Nephron progenitor cell (in vitro differentiated cells): ENCODE measurements at regions not wholly inside any gene's neighbourhood (a gene's known extent, or its start where the extent isn't known, plus 50 kb on each side); places are given as distances from the start of the nearest gene placed in this dataset.
A peak's percentile ranks its signal among the peaks of the same experiment; 100 is the strongest.

Source experiments
- DNase-seq: peaks from one replicate; pipeline ENCODE4 v3.0.0; 2021
- H3K27ac Mint-ChIP-seq: 2 replicates; pipeline ENCODE4 v1.8.0; 2021; ENCODE audit warnings: mild to moderate bottlenecking, moderate library complexity, mixed read lengths
- H3K27me3 Mint-ChIP-seq: 2 replicates; pipeline ENCODE4 v1.8.0; 2021; ENCODE audit warnings: mild to moderate bottlenecking, low read depth, mixed read lengths; ENCODE audit not compliant: poor library complexity
- H3K36me3 Mint-ChIP-seq: 2 replicates; pipeline ENCODE4 v1.8.0; 2021; ENCODE audit warnings: low read depth, mixed read lengths
- H3K4me1 Mint-ChIP-seq: 2 replicates; pipeline ENCODE4 v1.8.0; 2021; ENCODE audit warnings: mixed read lengths
- H3K4me3 Mint-ChIP-seq: 2 replicates; pipeline ENCODE4 v1.8.0; 2021; ENCODE audit warnings: mild to moderate bottlenecking, moderate library complexity, mixed read lengths
- H3K9me3 Mint-ChIP-seq: 2 replicates; pipeline ENCODE4 v1.8.0; 2021; ENCODE audit warnings: mild to moderate bottlenecking, moderate library complexity, mixed read lengths
- CTCF ChIP-seq: fragments of 200-600 bp; sonication (generic); IDR thresholded peaks from 2 replicates; pipeline ENCODE4 v1.5.0; 2021; ENCODE audit warnings: antibody characterized with exemption

GRCh38 chr22:27270818-27271510, 530.6 kb downstream of the MN1 start:
- H3K4me3 Mint-ChIP-seq = no peak overlapping the region
- TF ChIP-seq CTCF = no peak
- peaks cover 30% of the 10 kb centered on the region for H3K4me1 Mint-ChIP-seq
- H3K9me3 Mint-ChIP-seq = peaks cover 2% of the 10 kb centered on the region
- H3K27ac Mint-ChIP-seq = no peak overlapping the region
- peaks cover 31% of the 10 kb centered on the region for H3K27me3 Mint-ChIP-seq
- DNase-seq = no peak
- no peaks in the 10 kb centered on the region for H3K36me3 Mint-ChIP-seq

- no peaks in the 10 kb centered on the region for H3K36me3 Mint-ChIP-seq
- no peak for TF ChIP-seq CTCF
- H3K4me3 Mint-ChIP-seq = peak overlapping the region; percentile 1
- H3K9me3 Mint-ChIP-seq = peaks cover 15% of the 10 kb centered on the region
- H3K27ac Mint-ChIP-seq = peak overlapping the region; percentile 67
- H3K4me1 Mint-ChIP-seq = peaks cover 30% of the 10 kb centered on the region
- DNase-seq = no peak
- peaks cover 33% of the 10 kb centered on the region for H3K27me3 Mint-ChIP-seq
Measured at GRCh38 chr22:27273436-27273835, 528.1 kb downstream of the MN1 start.

- no peak for DNase-seq
- Mint-ChIP-seq H3K9me3 (peaks cover 18% of the 10 kb centered on the region), H3K4me3 (no peak overlapping the region), H3K27ac (no peak overlapping the region), H3K27me3 (peaks cover 37% of the 10 kb centered on the region), H3K4me1 (peaks cover 30% of the 10 kb centered on the region), H3K36me3 (no peaks in the 10 kb centered on the region)
- no peak for TF ChIP-seq CTCF
Measured at GRCh38 chr22:27273853-27274252, 527.7 kb downstream of the MN1 start.

GRCh38 chr22:27274770-27275449, 526.6 kb downstream of the MN1 start:
- H3K27ac Mint-ChIP-seq = no peak overlapping the region
- peaks cover 18% of the 10 kb centered on the region for H3K9me3 Mint-ChIP-seq
- peaks cover 37% of the 10 kb centered on the region for H3K27me3 Mint-ChIP-seq
- no peak overlapping the region for H3K4me3 Mint-ChIP-seq
- no peaks in the 10 kb centered on the region for H3K36me3 Mint-ChIP-seq
- TF ChIP-seq CTCF = no peak
- no peak for DNase-seq
- H3K4me1 Mint-ChIP-seq = peaks cover 30% of the 10 kb centered on the region

- no peak for TF ChIP-seq CTCF
- Mint-ChIP-seq H3K4me3 (no peak overlapping the region), H3K4me1 (peaks cover 10% of the 10 kb centered on the region), H3K36me3 (no peaks in the 10 kb centered on the region), H3K27ac (no peak overlapping the region), H3K9me3 (peaks cover 36% of the 10 kb centered on the region), H3K27me3 (peaks cover 22% of the 10 kb centered on the region)
- no peak for DNase-seq
Measured at GRCh38 chr22:27278946-27279345, 522.6 kb downstream of the MN1 start.

GRCh38 chr22:27283240-27283639, 518.3 kb downstream of the MN1 start:
- Mint-ChIP-seq H3K27ac (no peak overlapping the region), H3K4me3 (no peak overlapping the region), H3K36me3 (no peaks in the 10 kb centered on the region), H3K27me3 (peaks cover 12% of the 10 kb centered on the region), H3K4me1 (peaks cover 28% of the 10 kb centered on the region), H3K9me3 (peaks cover 22% of the 10 kb centered on the region)
- TF ChIP-seq CTCF = no peak
- no peak for DNase-seq
